H1 (cell line): ENCODE measurements at regions not wholly inside any gene's neighbourhood (a gene's known extent, or its start where the extent isn't known, plus 50 kb on each side); places are given as distances from the start of the nearest gene placed in this dataset.

Source experiments
- CTCF ChIA-PET: fragments of 300-600 bp; sonication (Branson Sonifier 250); formaldehyde crosslinking; loops from one replicate; lab custom pipeline; 2021; ENCODE audit not compliant: partially characterized antibody; lab: Charles Lee
- POLR2A ChIA-PET: fragments of 300-600 bp; sonication (Branson Sonifier 250); formaldehyde crosslinking; loops from one replicate; lab custom pipeline; 2021; ENCODE audit warnings: inconsistent platforms; ENCODE audit not compliant: partially characterized antibody; lab: Charles Lee
- DNase-seq, 2 experiments: peaks; one replicate each; pipeline versions ENCODE4 v3.0.0 to v3.0.0-alpha.2; 2010 to 2022; ENCODE audit warnings: low spot score in 2 of 2, low read depth in 1 of 2, mixed read lengths in 1 of 2
- FAIRE-seq: peaks from 2 replicates; lab custom pipeline; 2011; peaks lifted over from hg19 to GRCh38; lab: Jason Lieb, UNC
- H2AFZ ChIP-seq: 2 replicates; pipeline ENCODE4 v1.8.1; 2012; ENCODE audit warnings: low read length, inconsistent platforms
- H2AK5ac ChIP-seq: 2 replicates; pipeline ENCODE4 v1.6.1; 2013; ENCODE audit warnings: low read depth, low read length
- H2BK120ac ChIP-seq: replicated peaks from 2 replicates; pipeline ENCODE3; 2013; ENCODE audit warnings: low read depth, low read length, inconsistent platforms
- H2BK12ac ChIP-seq: 2 replicates; pipeline ENCODE4 v1.6.1; 2013; ENCODE audit warnings: low read depth, low read length
- H2BK15ac ChIP-seq: 2 replicates; pipeline ENCODE4 v1.6.1; 2013; ENCODE audit warnings: low read length
- H2BK20ac ChIP-seq: 2 replicates; pipeline ENCODE4 v1.6.1; 2013; ENCODE audit warnings: low read length
- H2BK5ac ChIP-seq: 2 replicates; pipeline ENCODE4 v1.6.1; 2013; ENCODE audit warnings: low read depth, low read length
- H3K14ac ChIP-seq: 2 replicates; pipeline ENCODE4 v1.6.1; 2013; ENCODE audit warnings: inconsistent platforms; ENCODE audit not compliant: insufficient read length
- H3K18ac ChIP-seq: 2 replicates; pipeline ENCODE4 v1.6.1; 2013; ENCODE audit warnings: low read length; ENCODE audit errors: extremely low read depth
- H3K23ac ChIP-seq: 2 replicates; pipeline ENCODE4 v1.6.1; 2013; ENCODE audit warnings: inconsistent platforms; ENCODE audit not compliant: insufficient read length
- H3K23me2 ChIP-seq: 2 replicates; pipeline ENCODE4 v1.6.1; 2013; ENCODE audit warnings: low read depth, low read length
- H3K27ac ChIP-seq: 2 replicates; pipeline ENCODE4 v1.6.1; 2011; ENCODE audit warnings: low read depth, low read length, inconsistent platforms
- H3K27me3 ChIP-seq, 4 experiments: replicated peaks in 1 of 4; 1 replicate in 1 of 4; 2 replicates in 3 of 4; pipeline versions ENCODE4 v1.6.1 to v1.8.1; 2011 to 2013; ENCODE audit warnings: low read length in 3 of 4, mild to moderate bottlenecking in 3 of 4, inconsistent platforms in 2 of 4, mixed read lengths in 2 of 4, moderate library complexity in 1 of 4; ENCODE audit not compliant: control insufficient read depth in 3 of 4, insufficient read depth in 3 of 4; ENCODE audit errors: extremely low read depth in 1 of 4
- H3K36me3 ChIP-seq, 4 experiments: 2 replicates each; pipeline versions ENCODE4 v1.6.1 to v1.8.1; 2011 to 2013; ENCODE audit warnings: mild to moderate bottlenecking in 4 of 4, low read length in 3 of 4, moderate library complexity in 2 of 4, control low read depth in 1 of 4, inconsistent platforms in 1 of 4; ENCODE audit not compliant: insufficient read depth in 4 of 4, control insufficient read depth in 2 of 4
- H3K4ac ChIP-seq: replicated peaks from 2 replicates; pipeline ENCODE3; 2013; ENCODE audit warnings: low read length, low read depth, mixed read lengths, inconsistent platforms; ENCODE audit not compliant: insufficient read length
- H3K4me1 ChIP-seq, 4 experiments: replicated peaks in 1 of 4; 1 replicate in 1 of 4; 2 replicates in 3 of 4; pipeline versions ENCODE4 v1.6.1 to v1.8.1; 2011 to 2013; ENCODE audit warnings: low read length in 3 of 4, inconsistent platforms in 2 of 4, mixed read lengths in 1 of 4; ENCODE audit not compliant: insufficient read depth in 4 of 4, control insufficient read depth in 3 of 4
- H3K4me2 ChIP-seq, 2 experiments: 2 replicates each; pipeline versions ENCODE4 v1.6.1 to v1.8.1; 2011 to 2013; ENCODE audit warnings: low read depth in 2 of 2, low read length in 2 of 2, control low read depth in 1 of 2, inconsistent platforms in 1 of 2, mild to moderate bottlenecking in 1 of 2; ENCODE audit not compliant: insufficient read depth in 1 of 2
- H3K4me3 ChIP-seq, 4 experiments: fragments of 200-600, 300-600 bp in 1 of 4; sonication (generic), shearing (Covaris generic), sonication (Bioruptor Twin) in 1 of 4; 2 replicates each; pipeline versions ENCODE4 v1.5.1 to v1.8.1; 2011 to 2016; ENCODE audit warnings: low read length in 4 of 4, low read depth in 3 of 4, control low read depth in 2 of 4, inconsistent platforms in 2 of 4, mild to moderate bottlenecking in 2 of 4, mixed read lengths in 1 of 4, moderate library complexity in 1 of 4; ENCODE audit not compliant: insufficient read depth in 2 of 4; ENCODE audit errors: extremely low read depth in 1 of 4
- H3K56ac ChIP-seq: replicated peaks from 2 replicates; pipeline ENCODE3; 2013; ENCODE audit warnings: low read depth, mild to moderate bottlenecking, mixed read lengths, low read length, inconsistent platforms; ENCODE audit not compliant: insufficient read length
- H3K79me1 ChIP-seq: 2 replicates; pipeline ENCODE4 v1.6.1; 2013; ENCODE audit warnings: low read depth, low read length, control low read depth
- H3K79me2 ChIP-seq, 2 experiments: 2 replicates each; pipeline versions ENCODE4 v1.6.1 to v1.8.1; 2012 to 2013; ENCODE audit warnings: low read length in 2 of 2, mild to moderate bottlenecking in 2 of 2, inconsistent platforms in 1 of 2; ENCODE audit not compliant: insufficient read depth in 2 of 2, control insufficient read depth in 1 of 2
- H3K9ac ChIP-seq, 4 experiments: replicated peaks in 1 of 4; 1 replicate in 1 of 4; 2 replicates in 3 of 4; pipeline versions ENCODE4 v1.6.1 to v1.8.1; 2011 to 2013; ENCODE audit warnings: low read depth in 3 of 4, low read length in 3 of 4, control low read depth in 2 of 4, mild to moderate bottlenecking in 2 of 4, moderate library complexity in 2 of 4, inconsistent platforms in 1 of 4; ENCODE audit errors: extremely low read depth in 1 of 4
- H3K9me3 ChIP-seq, 2 experiments: 2 replicates each; pipeline versions ENCODE4 v1.6.1 to v1.8.1; 2012 to 2013; ENCODE audit warnings: mild to moderate bottlenecking in 2 of 2, moderate library complexity in 2 of 2, control low read depth in 1 of 2, inconsistent platforms in 1 of 2, low read depth in 1 of 2, low read length in 1 of 2, mixed read lengths in 1 of 2; ENCODE audit not compliant: insufficient read depth in 2 of 2
- H4K20me1 ChIP-seq, 2 experiments: replicated peaks in 1 of 2; 2 replicates each; pipeline versions ENCODE3 to v1.8.1; 2011 to 2013; ENCODE audit warnings: inconsistent platforms in 2 of 2, low read length in 2 of 2, mild to moderate bottlenecking in 1 of 2; ENCODE audit not compliant: insufficient read depth in 2 of 2, control insufficient read depth in 1 of 2
- H4K5ac ChIP-seq: 2 replicates; pipeline ENCODE4 v1.6.1; 2013; ENCODE audit warnings: low read length, low read depth, mixed read lengths, inconsistent platforms; ENCODE audit not compliant: insufficient read length
- H4K8ac ChIP-seq: 2 replicates; pipeline ENCODE4 v1.8.0; 2013; ENCODE audit warnings: mild to moderate bottlenecking, moderate library complexity, low read length, inconsistent platforms; ENCODE audit not compliant: insufficient read depth; ENCODE audit errors: extremely low read depth
- H4K91ac ChIP-seq: replicated peaks from 2 replicates; pipeline ENCODE3; 2013; ENCODE audit warnings: low read length, mixed read lengths, inconsistent platforms; ENCODE audit not compliant: insufficient read length
- ASH2L ChIP-seq: fragments of 200-600, 300-600 bp; sonication (generic); IDR thresholded peaks from one replicate; pipeline ENCODE4 v1.7.1; 2017; ENCODE audit warnings: low read length
- BRCA1 ChIP-seq: IDR thresholded peaks from 2 replicates; pipeline ENCODE4 v1.6.1; 2012; ENCODE audit warnings: low read depth, low read length, improper control_type of control experiment
- KDM1A ChIP-seq: fragments of 200-600, 300-600 bp; sonication (generic); IDR thresholded peaks from 2 replicates; pipeline ENCODE4 v1.7.1; 2016; ENCODE audit warnings: mild to moderate bottlenecking, low read length, borderline replicate concordance
- PHF8 ChIP-seq: fragments of 200-600 bp; sonication (generic); conservative IDR thresholded peaks from 2 replicates; pipeline ENCODE4 v1.7.1; 2012; ENCODE audit warnings: low read depth, mild to moderate bottlenecking, inconsistent platforms, low read length, moderate library complexity
- SIN3A ChIP-seq, 2 experiments: IDR thresholded peaks in 1 of 2; conservative IDR thresholded peaks in 1 of 2; 2 replicates each; pipeline ENCODE4 v1.6.1; 2011 to 2012; ENCODE audit warnings: low read length in 2 of 2, improper control_type of control experiment in 1 of 2, low read depth in 1 of 2, mild to moderate bottlenecking in 1 of 2
- WGBS, 2 experiments: shearing (Covaris generic) in 1 of 2; methylation state at CpG; one replicate each; pipeline versions ENCODE4 v1.1.6 to v1.1.7; 2013 to 2015; ENCODE audit warnings: low lambda C conversion rate in 2 of 2, mixed read lengths in 2 of 2, inconsistent platforms in 1 of 2, low coverage in 1 of 2, missing lambda C conversion rate in 1 of 2; ENCODE audit not compliant: insufficient replicate concordance in 2 of 2, insufficient coverage in 1 of 2, insufficient read length in 1 of 2; ENCODE audit errors: extremely low coverage in 1 of 2, missing lambda C conversion rate in 1 of 2; 5-methylcytosine and 5-hydroxymethylcytosine counted together

GRCh38 chr12:97022536-97023230 is 115.6 kb downstream of the NEDD1 start:
- FAIRE-seq, result no peak
- peaks cover 0 to 2% (median 0%) of the 10 kb centered on the region in 4 experiments; a peak in 1 of 7 replicates for H3K4me1 ChIP-seq
- no peak overlapping the region for H3K14ac ChIP-seq
- H3K18ac ChIP-seq, result no peak overlapping the region
- ChIA-PET POLR2A (no interaction called here), CTCF (interaction anchor here (0.9 kb wide), 1 partner anchor 1133 kb away, joined by 3 read pairs; no protein-coding TSS in a partner anchor)
- H2BK15ac ChIP-seq, result no peak overlapping the region
- no peak overlapping the region for H4K8ac ChIP-seq
- H3K9ac ChIP-seq, result no peak overlapping the region
- no peaks in the 10 kb centered on the region for H3K27me3 ChIP-seq
- no peaks in the 10 kb centered on the region for H3K79me2 ChIP-seq
- no peak overlapping the region for H2BK12ac ChIP-seq
- no peak overlapping the region for H3K4me3 ChIP-seq
- no peak overlapping the region for H2BK20ac ChIP-seq
- no peaks in the 10 kb centered on the region for H3K23me2 ChIP-seq
- no peak overlapping the region for H3K4ac ChIP-seq
- no peaks in the 10 kb centered on the region for H3K79me1 ChIP-seq
- no peak overlapping the region for H2AK5ac ChIP-seq
- H2AFZ ChIP-seq, result no peak overlapping the region
- no peak overlapping the region for H3K56ac ChIP-seq
- H3K4me2 ChIP-seq, result no peak overlapping the region
- no peaks in the 10 kb centered on the region for H3K9me3 ChIP-seq
- H2BK120ac ChIP-seq, result no peak overlapping the region
- H2BK5ac ChIP-seq, result no peak overlapping the region
- no peaks in the 10 kb centered on the region for H4K20me1 ChIP-seq
- H4K5ac ChIP-seq, result no peak overlapping the region
- H3K27ac ChIP-seq, result no peak overlapping the region
- H3K36me3 ChIP-seq, result no peaks in the 10 kb centered on the region
- H3K23ac ChIP-seq, result no peak overlapping the region
- WGBS, 2 experiments, result 87% methylated on average over 4 of the region's 4 CpGs; no CpG with 5 or more reads in 1 of the 2 experiments
- no peak overlapping the region for H4K91ac ChIP-seq
- no peak for DNase-seq
- TF ChIP-seq ASH2L, result no peak
- no peak for TF ChIP-seq BRCA1
- TF ChIP-seq KDM1A, result no peak
- TF ChIP-seq PHF8, result no peak
- TF ChIP-seq SIN3A (conservative IDR thresholded peaks at IDR 0.05 in 1 of 2, IDR thresholded peaks at IDR 0.05 in 1 of 2; ENCODE audit: low read depth in 1 of 2, low read length in 2 of 2), result no peak
